NCI-H69 (cell line): ENCODE measurements at regions not wholly inside any gene's neighbourhood (a gene's known extent, or its start where the extent isn't known, plus 50 kb on each side); places are given as distances from the start of the nearest gene placed in this dataset.

Experiments
- DNase-seq: peaks from one replicate; lab custom pipeline; 2025; lab: John Stamatoyannopoulos, UW

- no peak for DNase-seq
Measured at GRCh38 chr2:8159966-8160603, 521.8 kb upstream of the ID2 start.

GRCh38 chr2:8160959-8161358 is 520.9 kb upstream of the ID2 start:
- no peak for DNase-seq

GRCh38 chr2:8162552-8162951 is 519.3 kb upstream of the ID2 start:
- DNase-seq, result no peak

GRCh38 chr2:8165550-8165949 is 516.3 kb upstream of the ID2 start:
- no peak for DNase-seq

GRCh38 chr2:8168022-8168717 is 513.7 kb upstream of the ID2 start:
- DNase-seq, result no peak

GRCh38 chr2:8168876-8169424 is 512.9 kb upstream of the ID2 start:
- no peak for DNase-seq

- no peak for DNase-seq
Measured at GRCh38 chr2:8169443-8169842, 512.4 kb upstream of the ID2 start.

GRCh38 chr2:8170552-8171327 is 511.1 kb upstream of the ID2 start:
- no peak for DNase-seq

GRCh38 chr2:8171608-8172007 is 510.2 kb upstream of the ID2 start:
- no peak for DNase-seq

- no peak for DNase-seq
Measured at GRCh38 chr2:8172661-8173060, 509.2 kb upstream of the ID2 start.

GRCh38 chr2:8174641-8175257 is 507.1 kb upstream of the ID2 start:
- no peak for DNase-seq

GRCh38 chr2:8176887-8177286 is 505.0 kb upstream of the ID2 start:
- no peak for DNase-seq

GRCh38 chr2:8177566-8177965 is 504.3 kb upstream of the ID2 start:
- DNase-seq, result no peak

GRCh38 chr2:8178911-8179310 is 502.9 kb upstream of the ID2 start:
- DNase-seq, result no peak

- peak; percentile 15 for DNase-seq
Measured at GRCh38 chr2:8189316-8189715, 492.5 kb upstream of the ID2 start.

GRCh38 chr2:8190279-8190678 is 491.6 kb upstream of the ID2 start:
- DNase-seq, result no peak

- no peak for DNase-seq
Measured at GRCh38 chr2:8191427-8191826, 490.4 kb upstream of the ID2 start.

GRCh38 chr2:8193146-8193545 is 488.7 kb upstream of the ID2 start:
- DNase-seq, result no peak

GRCh38 chr2:8193686-8194615 is 487.9 kb upstream of the ID2 start:
- peak; percentile 96 for DNase-seq

- DNase-seq, result no peak
Measured at GRCh38 chr2:8195784-8196183, 486.1 kb upstream of the ID2 start.

- DNase-seq, result no peak
Measured at GRCh38 chr2:8196316-8196715, 485.5 kb upstream of the ID2 start.
